ENCODE measurements at regions not wholly inside any gene's neighbourhood (a gene's known extent, or its start where the extent isn't known, plus 50 kb on each side); places are given as distances from the start of the nearest gene placed in this dataset.

DNA sequence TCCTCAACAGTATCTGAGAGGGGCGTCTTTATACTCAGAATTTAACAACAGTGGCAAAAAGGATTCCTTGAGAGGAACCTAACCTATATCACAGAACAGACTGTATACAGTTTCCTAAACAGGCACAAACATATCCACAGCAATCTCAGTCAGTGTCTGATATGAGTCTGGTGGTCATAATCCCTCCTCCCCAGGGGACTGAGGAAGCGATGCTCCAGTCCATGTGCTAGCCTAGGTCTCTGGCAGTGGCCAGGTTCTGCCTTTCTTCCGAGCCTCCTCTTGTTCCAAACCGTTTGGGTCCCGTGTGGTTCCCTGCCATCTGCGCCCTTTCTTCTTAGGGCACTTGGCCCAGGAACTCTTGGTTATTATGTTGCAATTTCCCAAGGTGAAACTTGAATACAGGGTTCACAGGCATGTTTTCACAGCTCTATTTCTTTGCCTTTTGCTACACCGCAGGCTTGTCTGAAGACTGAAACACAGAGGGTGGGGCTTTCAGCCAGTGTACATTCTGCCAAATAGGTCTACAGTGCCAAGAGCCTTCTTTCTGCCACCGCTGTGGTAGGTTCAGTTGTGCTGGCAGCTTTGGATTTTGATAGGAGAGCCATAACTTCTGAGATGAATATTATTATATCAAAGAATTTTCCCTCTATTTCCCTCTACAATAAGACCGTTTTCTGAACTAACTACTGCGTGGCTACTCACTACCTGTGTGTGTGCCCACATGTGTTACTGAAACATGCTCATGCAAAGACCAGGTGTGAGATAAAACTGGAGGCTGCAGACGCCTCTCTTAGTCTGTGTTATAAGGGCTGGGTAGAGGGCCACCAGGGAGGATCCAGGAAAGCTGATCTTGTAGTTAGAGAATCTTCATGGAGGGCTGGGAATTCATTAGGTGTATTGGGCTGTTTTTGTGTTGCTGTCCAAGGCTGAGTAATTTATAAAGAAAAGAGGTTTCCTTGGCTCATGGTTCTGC lies 75.0 kb upstream of the HAAO start:
- no peak overlapping the region for H2AFZ ChIP-seq (ENCODE audit: control insufficient read depth, low read depth, low read length)
- no peak overlapping the region for H3K4me2 ChIP-seq (ENCODE audit: control insufficient read depth, insufficient read depth)
- peaks cover 5% of the 10 kb centered on the region; the same call in 1 of the 3 replicates for H3K9me3 ChIP-seq (replicated peaks; ENCODE audit: control insufficient read depth, insufficient read depth, low read length)
- no peaks in the 10 kb centered on the region for H3K79me2 ChIP-seq (ENCODE audit: control insufficient read depth, insufficient read depth, low read length)
- CTCF ChIA-PET: interaction anchor here (1.4 kb wide), 1 partner anchor 8 kb away, joined by 5 read pairs; no protein-coding TSS in a partner anchor
- no TSS peak for BruUV-seq (replicated peaks)
- POLR2A ChIA-PET: no interaction called here
- DNase-seq (ENCODE audit: low read depth, low spot score) (no peak), ATAC-seq (no peak), FAIRE-seq (no peak)
- intact Hi-C loops (cut with micrococcal nuclease; ENCODE audit: unreplicated experiment) (no loop called here), in situ Hi-C loops (cut with MboI) (no loop called here)
- WGBS (ENCODE audit: insufficient coverage, insufficient replicate concordance, low lambda C conversion rate, missing lambda C conversion rate): 51% methylated on average over 11 of the region's 11 CpGs
- H3K9ac ChIP-seq (ENCODE audit: control insufficient read depth, insufficient read depth, low read length): no peak overlapping the region
- no peaks in the 10 kb centered on the region for H3K4me1 ChIP-seq (ENCODE audit: control insufficient read depth, insufficient read depth, low read length)
- no peaks in the 10 kb centered on the region for H3K36me3 ChIP-seq (ENCODE audit: control insufficient read depth in 2 of 2, insufficient read depth in 2 of 2, low read length in 1 of 2)
- no peak overlapping the region for H3K4me3 ChIP-seq
- H3K27me3 ChIP-seq (replicated peaks in 1 of 2; ENCODE audit: control insufficient read depth in 2 of 2, insufficient read depth in 2 of 2, low read length in 1 of 2): no peaks in the 10 kb centered on the region
- no peak for TF ChIP-seq FOS (IDR thresholded peaks at IDR 0.05; ENCODE audit: borderline replicate concordance, extremely low read depth, insufficient read length)
- TF ChIP-seq SIX5 (IDR thresholded peaks at IDR 0.05; ENCODE audit: low read depth, low read length, severe bottlenecking): no peak
- SMC1A ChIA-PET (ENCODE audit: uncharacterized antibody, unreplicated experiment): no interaction called here
- no peak overlapping the region for H3K27ac ChIP-seq (ENCODE audit: control insufficient read depth, insufficient read depth)
- no peaks in the 10 kb centered on the region for H4K20me1 ChIP-seq (ENCODE audit: control insufficient read depth, insufficient read depth)
- RAD21 ChIA-PET (ENCODE audit: unreplicated experiment): no interaction called here

DNA sequence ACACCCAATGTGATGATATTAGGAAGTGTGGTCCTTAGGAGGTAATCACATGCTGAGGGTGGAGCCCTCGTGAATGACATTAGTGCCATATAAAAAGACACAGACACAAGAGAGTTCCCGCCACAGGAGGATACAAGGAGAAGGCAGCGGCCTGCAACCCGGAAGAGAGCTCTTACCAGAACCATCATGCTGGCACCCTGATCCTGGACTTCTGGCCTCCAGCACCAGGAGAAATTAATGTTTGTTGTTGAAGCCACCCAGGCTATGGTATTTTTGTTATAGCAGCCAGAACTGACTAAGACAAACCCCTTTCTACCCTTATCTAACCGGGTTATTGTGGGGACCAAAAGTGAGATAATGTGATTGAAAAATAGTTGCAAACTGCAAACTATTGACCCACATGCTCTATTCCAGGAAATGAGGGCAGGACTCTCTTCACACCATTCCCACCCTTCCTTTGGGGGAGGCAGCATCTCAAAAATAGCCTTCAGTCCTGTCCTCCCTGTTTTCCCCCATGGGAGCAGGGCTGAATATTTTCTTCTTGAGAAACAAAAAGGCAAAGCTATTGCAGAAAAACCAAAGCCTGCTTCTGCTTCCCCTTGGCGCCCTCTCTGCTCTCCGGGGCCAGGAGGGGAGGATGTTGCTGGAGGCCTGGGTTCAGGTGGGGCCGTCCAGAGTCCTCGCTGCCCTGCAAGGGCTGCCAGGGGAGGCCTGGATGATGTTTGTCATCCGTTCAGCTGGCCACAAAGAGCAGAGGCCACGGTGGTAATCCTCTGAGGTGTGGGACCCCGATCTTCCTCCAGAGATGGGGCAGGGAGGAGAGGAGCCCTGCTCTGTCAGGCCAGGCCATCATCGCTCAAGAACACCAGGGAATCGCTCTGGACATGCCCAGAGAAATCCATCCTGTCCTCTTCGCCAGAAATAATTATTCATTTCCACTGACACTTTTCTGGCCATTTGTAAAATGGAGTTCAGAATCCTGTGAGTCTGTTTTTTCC lies 73.8 kb upstream of the HAAO start:
- ChIA-PET POLR2A (no interaction called here), CTCF (no interaction called here), RAD21 (ENCODE audit: unreplicated experiment) (no interaction called here), SMC1A (ENCODE audit: uncharacterized antibody, unreplicated experiment) (no interaction called here)
- 33% methylated on average over 15 of the region's 15 CpGs for WGBS (ENCODE audit: insufficient coverage, insufficient replicate concordance, low lambda C conversion rate, missing lambda C conversion rate)
- Histone ChIP-seq H2AFZ (ENCODE audit: control insufficient read depth, low read depth, low read length) (no peak overlapping the region), H3K9ac (ENCODE audit: control insufficient read depth, insufficient read depth, low read length) (no peak overlapping the region), H3K4me2 (ENCODE audit: control insufficient read depth, insufficient read depth) (no peak overlapping the region), H3K4me1 (ENCODE audit: control insufficient read depth, insufficient read depth, low read length) (no peaks in the 10 kb centered on the region), H3K36me3 (ENCODE audit: control insufficient read depth in 2 of 2, insufficient read depth in 2 of 2, low read length in 1 of 2) (no peaks in the 10 kb centered on the region), H3K27ac (ENCODE audit: control insufficient read depth, insufficient read depth) (no peak overlapping the region), H4K20me1 (ENCODE audit: control insufficient read depth, insufficient read depth) (no peaks in the 10 kb centered on the region), H3K79me2 (ENCODE audit: control insufficient read depth, insufficient read depth, low read length) (no peaks in the 10 kb centered on the region), H3K9me3 (replicated peaks; ENCODE audit: control insufficient read depth, insufficient read depth, low read length) (peaks cover 5% of the 10 kb centered on the region; the same call in 1 of the 3 replicates), H3K4me3 (no peak overlapping the region), H3K27me3 (replicated peaks in 1 of 2; ENCODE audit: control insufficient read depth in 2 of 2, insufficient read depth in 2 of 2, low read length in 1 of 2) (no peaks in the 10 kb centered on the region)
- ATAC-seq: no peak
- no peak for FAIRE-seq
- in situ Hi-C loops (cut with MboI): no loop called here
- intact Hi-C loops (cut with micrococcal nuclease; ENCODE audit: unreplicated experiment): no loop called here
- BruUV-seq (replicated peaks): no TSS peak
- DNase-seq (ENCODE audit: low read depth, low spot score): no peak
- TF ChIP-seq, protein P1, sequence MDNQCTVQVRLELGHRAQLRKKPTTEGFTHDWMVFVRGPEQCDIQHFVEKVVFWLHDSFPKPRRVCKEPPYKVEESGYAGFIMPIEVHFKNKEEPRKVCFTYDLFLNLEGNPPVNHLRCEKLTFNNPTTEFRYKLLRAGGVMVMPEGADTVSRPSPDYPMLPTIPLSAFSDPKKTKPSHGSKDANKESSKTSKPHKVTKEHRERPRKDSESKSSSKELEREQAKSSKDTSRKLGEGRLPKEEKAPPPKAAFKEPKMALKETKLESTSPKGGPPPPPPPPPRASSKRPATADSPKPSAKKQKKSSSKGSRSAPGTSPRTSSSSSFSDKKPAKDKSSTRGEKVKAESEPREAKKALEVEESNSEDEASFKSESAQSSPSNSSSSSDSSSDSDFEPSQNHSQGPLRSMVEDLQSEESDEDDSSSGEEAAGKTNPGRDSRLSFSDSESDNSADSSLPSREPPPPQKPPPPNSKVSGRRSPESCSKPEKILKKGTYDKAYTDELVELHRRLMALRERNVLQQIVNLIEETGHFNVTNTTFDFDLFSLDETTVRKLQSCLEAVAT (IDR thresholded peaks at IDR 0.05): no peak
- no peak for TF ChIP-seq TCF3 (IDR thresholded peaks at IDR 0.05; ENCODE audit: borderline replicate concordance, insufficient read depth, low read depth, low read length)
- TF ChIP-seq SUZ12 (IDR thresholded peaks at IDR 0.05; ENCODE audit: unreplicated experiment): no peak
- TF ChIP-seq, protein P2, sequence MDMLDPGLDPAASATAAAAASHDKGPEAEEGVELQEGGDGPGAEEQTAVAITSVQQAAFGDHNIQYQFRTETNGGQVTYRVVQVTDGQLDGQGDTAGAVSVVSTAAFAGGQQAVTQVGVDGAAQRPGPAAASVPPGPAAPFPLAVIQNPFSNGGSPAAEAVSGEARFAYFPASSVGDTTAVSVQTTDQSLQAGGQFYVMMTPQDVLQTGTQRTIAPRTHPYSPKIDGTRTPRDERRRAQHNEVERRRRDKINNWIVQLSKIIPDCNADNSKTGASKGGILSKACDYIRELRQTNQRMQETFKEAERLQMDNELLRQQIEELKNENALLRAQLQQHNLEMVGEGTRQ (IDR thresholded peaks at IDR 0.05; ENCODE audit: borderline replicate concordance, low read depth, low read length): no peak
- TF ChIP-seq SPI1 (IDR thresholded peaks at IDR 0.05; ENCODE audit: borderline replicate concordance, insufficient read depth, low read depth, low read length): no peak
- no peak for TF ChIP-seq CBX3 (IDR thresholded peaks at IDR 0.05; ENCODE audit: borderline replicate concordance, low read depth)
